Gastrocnemius medialis (tissue), 4 donors: ENCODE measurements at regions not wholly inside any gene's neighbourhood (a gene's known extent, or its start where the extent isn't known, plus 50 kb on each side); places are given as distances from the start of the nearest gene placed in this dataset.

ENCODE experiments used
- POLR2A ChIP-seq, 2 donors: fragments of 450-650 bp; IDR thresholded peaks; one replicate each; pipeline ENCODE4 v1.6.1; 2017; ENCODE audit warnings: antibody characterized with exemption in 2 of 2, mild to moderate bottlenecking in 2 of 2, moderate library complexity in 2 of 2
- TF ChIP-seq, protein P1 (sequence below), 5 experiments: fragments of 450-650 bp in 3 of 5; fragments of 200-600 bp in 2 of 5; sonication (generic) in 2 of 5; IDR thresholded peaks in 4 of 5; conservative IDR thresholded peaks in 1 of 5; 1 replicate in 4 of 5; 2 replicates in 1 of 5; pipeline ENCODE4 v1.5.1; 2016 to 2019; ENCODE audit warnings: antibody characterized with exemption in 5 of 5, mild to moderate bottlenecking in 3 of 5, moderate library complexity in 3 of 5

DNA sequence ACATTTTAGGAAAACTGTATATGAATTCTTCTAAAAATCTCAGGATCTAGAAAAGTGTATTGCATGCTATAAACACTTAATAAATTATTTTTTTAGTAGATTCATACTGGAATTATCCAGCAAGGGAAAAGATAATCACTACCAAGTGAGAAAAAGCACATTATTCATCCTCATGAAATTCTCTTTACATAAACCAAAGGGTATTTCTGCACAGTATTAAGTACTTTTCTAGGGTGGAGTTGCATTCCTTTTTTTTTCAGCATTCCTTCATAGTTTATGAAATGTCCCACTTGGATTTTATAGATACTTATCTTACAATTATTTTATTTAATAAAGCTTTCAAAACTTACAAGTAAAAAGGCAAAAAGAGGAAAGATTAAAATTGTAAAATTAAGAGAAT lies 403.3 kb downstream of the HGF start:
- TF ChIP-seq, protein P1, sequence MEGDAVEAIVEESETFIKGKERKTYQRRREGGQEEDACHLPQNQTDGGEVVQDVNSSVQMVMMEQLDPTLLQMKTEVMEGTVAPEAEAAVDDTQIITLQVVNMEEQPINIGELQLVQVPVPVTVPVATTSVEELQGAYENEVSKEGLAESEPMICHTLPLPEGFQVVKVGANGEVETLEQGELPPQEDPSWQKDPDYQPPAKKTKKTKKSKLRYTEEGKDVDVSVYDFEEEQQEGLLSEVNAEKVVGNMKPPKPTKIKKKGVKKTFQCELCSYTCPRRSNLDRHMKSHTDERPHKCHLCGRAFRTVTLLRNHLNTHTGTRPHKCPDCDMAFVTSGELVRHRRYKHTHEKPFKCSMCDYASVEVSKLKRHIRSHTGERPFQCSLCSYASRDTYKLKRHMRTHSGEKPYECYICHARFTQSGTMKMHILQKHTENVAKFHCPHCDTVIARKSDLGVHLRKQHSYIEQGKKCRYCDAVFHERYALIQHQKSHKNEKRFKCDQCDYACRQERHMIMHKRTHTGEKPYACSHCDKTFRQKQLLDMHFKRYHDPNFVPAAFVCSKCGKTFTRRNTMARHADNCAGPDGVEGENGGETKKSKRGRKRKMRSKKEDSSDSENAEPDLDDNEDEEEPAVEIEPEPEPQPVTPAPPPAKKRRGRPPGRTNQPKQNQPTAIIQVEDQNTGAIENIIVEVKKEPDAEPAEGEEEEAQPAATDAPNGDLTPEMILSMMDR (IDR thresholded peaks at IDR 0.05 in 4 of 5, conservative IDR thresholded peaks at IDR 0.05 in 1 of 5), result no peak
- no peak for TF ChIP-seq POLR2A (IDR thresholded peaks at IDR 0.05)
